GM19468 (cell line): ENCODE measurements at regions not wholly inside any gene's neighbourhood (a gene's known extent, or its start where the extent isn't known, plus 50 kb on each side); places are given as distances from the start of the nearest gene placed in this dataset.

Experiments used
- ATAC-seq: cut with Tn5 transposase; IDR thresholded peaks from one replicate; pipeline ENCODE4 v1.9.1; 2021; ENCODE audit warnings: mild to moderate bottlenecking, moderate library complexity, moderate number of reproducible peaks; ENCODE audit not compliant: unreplicated experiment; ENCODE audit errors: extremely low read depth

GRCh38 chr5:54696346-54696745 is 178.8 kb downstream of the SNX18 start:
- no peak for ATAC-seq

GRCh38 chr5:54695198-54695966 is 177.8 kb downstream of the SNX18 start:
- no peak for ATAC-seq

GRCh38 chr5:54693936-54694657 is 176.5 kb downstream of the SNX18 start:
- ATAC-seq = no peak

GRCh38 chr5:54692631-54693030 is 175.1 kb downstream of the SNX18 start:
- ATAC-seq = no peak

GRCh38 chr5:54691656-54692055 is 174.1 kb downstream of the SNX18 start:
- no peak for ATAC-seq

- no peak for ATAC-seq
These were observed 172.1 kb downstream of the SNX18 start for GRCh38 chr5:54689411-54690251.

GRCh38 chr5:54680998-54681397 is 163.4 kb downstream of the SNX18 start:
- ATAC-seq = no peak

- ATAC-seq = no peak
These were observed 162.1 kb downstream of the SNX18 start for GRCh38 chr5:54679686-54680085.

- ATAC-seq = no peak
These were observed 161.2 kb downstream of the SNX18 start for GRCh38 chr5:54678737-54679136.

- ATAC-seq = no peak
These were observed 159.2 kb downstream of the SNX18 start for GRCh38 chr5:54676481-54677340.

GRCh38 chr5:54673523-54674225 is 156.1 kb downstream of the SNX18 start:
- peak; percentile 24 for ATAC-seq

GRCh38 chr5:54672871-54673270 is 155.3 kb downstream of the SNX18 start:
- ATAC-seq = no peak

GRCh38 chr5:54671681-54672080 is 154.1 kb downstream of the SNX18 start:
- ATAC-seq = no peak

GRCh38 chr5:54671111-54671531 is 153.6 kb downstream of the SNX18 start:
- ATAC-seq = no peak

GRCh38 chr5:54670281-54670680 is 152.7 kb downstream of the SNX18 start:
- ATAC-seq = no peak

GRCh38 chr5:54669845-54670244 is 152.3 kb downstream of the SNX18 start:
- no peak for ATAC-seq

- no peak for ATAC-seq
These were observed 151.7 kb downstream of the SNX18 start for GRCh38 chr5:54669285-54669684.

GRCh38 chr5:54668096-54668495 is 150.5 kb downstream of the SNX18 start:
- no peak for ATAC-seq

- ATAC-seq = no peak
These were observed 149.6 kb downstream of the SNX18 start for GRCh38 chr5:54667136-54667535.
